HG02610 (cell line): ENCODE measurements at regions not wholly inside any gene's neighbourhood (a gene's known extent, or its start where the extent isn't known, plus 50 kb on each side); places are given as distances from the start of the nearest gene placed in this dataset.
"Not testable (repeated sequence)": the region's sequence is repeated elsewhere in the genome, so short reads cannot be mapped to it uniquely, and the experiment has no call there.

Experiments used
- ATAC-seq: cut with Tn5 transposase; IDR thresholded peaks from one replicate; pipeline ENCODE4 v1.9.1; 2021; ENCODE audit warnings: mild to moderate bottlenecking, moderate library complexity; ENCODE audit not compliant: unreplicated experiment

GRCh38 chr2:144636860-144637259 is 116.9 kb upstream of the ZEB2 start:
- ATAC-seq: not testable (repeated sequence)

- no peak for ATAC-seq
These were observed 112.9 kb upstream of the ZEB2 start for GRCh38 chr2:144632809-144633208.

GRCh38 chr2:144631636-144632035 is 111.7 kb upstream of the ZEB2 start:
- ATAC-seq: no peak

GRCh38 chr2:144630459-144631215 is 110.7 kb upstream of the ZEB2 start:
- ATAC-seq: peak; percentile 82

GRCh38 chr2:144629935-144630334 is 110.0 kb upstream of the ZEB2 start:
- ATAC-seq: no peak

GRCh38 chr2:144628566-144628965 is 108.6 kb upstream of the ZEB2 start:
- no peak for ATAC-seq

- ATAC-seq: no peak
These were observed 105.7 kb upstream of the ZEB2 start for GRCh38 chr2:144625626-144626025.

GRCh38 chr2:144625226-144625625 is 105.3 kb upstream of the ZEB2 start:
- ATAC-seq: no peak

- ATAC-seq: no peak
These were observed 104.5 kb upstream of the ZEB2 start for GRCh38 chr2:144624451-144624850.

- ATAC-seq: not testable (repeated sequence)
These were observed 102.5 kb upstream of the ZEB2 start for GRCh38 chr2:144622373-144622772.

- ATAC-seq: no peak
These were observed 101.3 kb upstream of the ZEB2 start for GRCh38 chr2:144621266-144621665.

GRCh38 chr2:144619760-144620159 is 99.8 kb upstream of the ZEB2 start:
- peak; percentile 72 for ATAC-seq

- ATAC-seq: not testable (repeated sequence)
These were observed 97.3 kb upstream of the ZEB2 start for GRCh38 chr2:144617171-144617570.

GRCh38 chr2:144615866-144616565 is 96.1 kb upstream of the ZEB2 start:
- ATAC-seq: no peak

GRCh38 chr2:144607891-144608521 is 88.1 kb upstream of the ZEB2 start:
- ATAC-seq: no peak

GRCh38 chr2:144607099-144607498 is 87.2 kb upstream of the ZEB2 start:
- no peak for ATAC-seq

GRCh38 chr2:144606466-144607095 is 86.7 kb upstream of the ZEB2 start:
- no peak for ATAC-seq

GRCh38 chr2:144605231-144605840 is 85.4 kb upstream of the ZEB2 start:
- no peak for ATAC-seq

GRCh38 chr2:144603334-144603733 is 83.4 kb upstream of the ZEB2 start:
- no peak for ATAC-seq

- no peak for ATAC-seq
These were observed 79.0 kb upstream of the ZEB2 start for GRCh38 chr2:144598906-144599305.
